T follicular helper cell (primary cell): ENCODE measurements at regions not wholly inside any gene's neighbourhood (a gene's known extent, or its start where the extent isn't known, plus 50 kb on each side); places are given as distances from the start of the nearest gene placed in this dataset.
A peak's percentile ranks its signal among the peaks of the same experiment; 100 is the strongest.

Source experiments
- DNase-seq: peaks from one replicate; pipeline ENCODE4 v3.0.0-alpha.2; 2020; ENCODE audit warnings: low read depth

GRCh38 chr3:150218236-150218635 is 189.9 kb upstream of the TSC22D2 start:
- DNase-seq, result no peak

DNA sequence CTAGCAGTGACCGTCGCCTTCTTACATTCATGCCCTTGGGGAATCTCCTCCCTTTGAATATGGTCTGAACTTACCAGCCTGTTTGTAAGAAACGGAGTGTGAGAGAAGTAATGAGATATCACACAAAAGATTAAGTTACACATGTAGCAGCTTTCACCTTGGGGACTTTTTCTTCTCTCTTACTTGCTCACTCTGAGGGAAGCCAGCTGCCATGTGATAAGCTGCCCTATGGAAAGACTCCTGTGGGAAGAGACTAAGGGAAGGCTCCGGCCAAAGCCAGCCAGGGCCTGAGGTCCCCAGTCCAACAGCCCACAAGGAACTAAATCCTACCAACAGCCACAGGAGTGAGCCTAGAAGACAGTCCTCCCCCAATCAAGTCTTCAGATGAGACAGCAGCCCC is 190.4 kb upstream of the TSC22D2 start:
- no peak for DNase-seq

- DNase-seq, result no peak
These were observed 191.1 kb upstream of the TSC22D2 start for GRCh38 chr3:150216866-150217600.

GRCh38 chr3:150216041-150216811 is 191.9 kb upstream of the TSC22D2 start:
- no peak for DNase-seq

DNA sequence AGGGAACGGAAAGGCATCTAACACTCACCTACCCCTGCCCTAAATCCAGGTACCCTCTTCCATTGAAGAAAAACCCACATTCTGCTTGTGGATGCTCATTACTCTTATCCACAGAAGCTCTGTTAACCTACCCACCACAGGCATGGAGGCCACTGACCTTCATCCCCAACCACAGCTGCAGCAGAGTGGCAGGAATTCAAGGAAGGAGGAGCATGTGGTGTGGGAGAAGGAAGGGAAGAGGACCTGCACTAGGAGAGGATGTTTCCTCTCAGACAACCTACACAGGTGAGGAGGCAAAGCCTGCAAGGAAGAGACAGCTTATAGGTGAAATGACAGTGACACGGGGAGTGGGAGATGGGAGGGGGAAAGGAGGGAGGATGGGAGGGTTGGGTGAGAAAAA is 192.5 kb upstream of the TSC22D2 start:
- DNase-seq, result no peak

DNA sequence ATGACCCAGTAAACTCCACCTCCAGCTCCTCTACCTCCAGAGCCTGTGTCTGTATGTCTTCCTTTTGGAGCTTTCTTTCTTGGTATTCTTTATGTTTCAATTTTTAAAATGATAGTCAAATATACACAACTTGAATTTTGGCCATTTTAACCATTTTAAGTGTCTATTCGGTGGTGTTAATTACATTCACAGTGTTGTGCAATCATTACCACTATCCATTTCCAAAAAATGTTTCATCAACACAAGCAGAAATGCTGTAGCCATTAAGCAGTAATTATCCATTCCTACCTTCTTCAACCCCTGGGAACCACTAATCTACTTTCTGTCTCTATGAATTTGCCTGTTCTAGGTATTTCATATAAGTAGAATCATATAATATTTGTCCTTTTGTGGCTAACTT is 194.5 kb upstream of the TSC22D2 start:
- DNase-seq, result no peak

DNA sequence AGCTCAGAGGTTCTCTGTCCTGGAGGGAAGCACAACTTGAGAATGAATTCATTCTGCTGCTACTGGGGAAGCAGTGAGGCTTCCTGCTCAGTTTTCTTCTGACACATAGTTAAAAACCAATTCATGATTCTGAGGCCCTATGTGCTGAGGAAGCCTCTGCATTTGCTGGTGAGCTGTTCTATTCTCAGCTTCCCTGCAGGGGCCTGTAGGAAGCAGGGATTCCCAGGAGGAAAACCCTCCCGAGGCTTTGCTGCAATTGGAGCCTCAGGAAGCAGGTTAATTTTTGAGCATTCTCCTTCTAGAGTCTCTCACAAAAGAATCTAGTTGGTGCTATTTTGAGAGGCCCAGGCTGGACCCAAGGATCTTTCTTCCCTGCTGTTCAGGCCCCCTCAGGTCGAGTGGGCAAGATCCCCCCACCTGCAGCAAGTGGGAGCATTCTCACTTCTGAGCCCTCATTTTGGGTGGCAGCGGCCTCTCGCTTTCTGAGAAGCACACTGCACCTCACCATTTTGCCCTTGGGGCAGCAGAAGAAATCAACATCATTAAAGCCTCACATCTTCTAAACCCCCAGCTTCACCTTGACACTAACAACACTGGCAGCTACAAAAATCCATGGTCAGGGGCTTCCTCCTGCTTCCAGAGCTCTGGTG is 197.5 kb upstream of the TSC22D2 start:
- no peak for DNase-seq

DNA sequence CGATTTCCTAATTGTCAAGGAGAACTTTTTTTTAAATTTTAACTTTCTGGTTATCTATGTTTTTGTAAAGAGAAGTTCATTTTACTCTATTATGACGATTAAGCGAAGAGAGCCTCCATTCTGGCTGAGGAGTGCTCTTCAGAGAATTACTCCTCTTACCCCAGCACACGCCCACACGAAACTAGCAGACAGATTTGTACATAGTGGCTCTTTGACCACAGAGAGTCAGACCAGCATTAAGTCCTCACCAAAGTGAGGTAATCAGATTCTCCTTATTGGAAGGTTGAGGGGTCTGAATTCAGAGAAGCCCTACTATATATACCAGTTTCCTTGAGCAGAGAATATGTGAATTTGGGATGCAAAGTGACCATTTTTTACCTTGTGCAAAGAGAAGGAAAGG is 204.8 kb upstream of the TSC22D2 start:
- no peak for DNase-seq

DNA sequence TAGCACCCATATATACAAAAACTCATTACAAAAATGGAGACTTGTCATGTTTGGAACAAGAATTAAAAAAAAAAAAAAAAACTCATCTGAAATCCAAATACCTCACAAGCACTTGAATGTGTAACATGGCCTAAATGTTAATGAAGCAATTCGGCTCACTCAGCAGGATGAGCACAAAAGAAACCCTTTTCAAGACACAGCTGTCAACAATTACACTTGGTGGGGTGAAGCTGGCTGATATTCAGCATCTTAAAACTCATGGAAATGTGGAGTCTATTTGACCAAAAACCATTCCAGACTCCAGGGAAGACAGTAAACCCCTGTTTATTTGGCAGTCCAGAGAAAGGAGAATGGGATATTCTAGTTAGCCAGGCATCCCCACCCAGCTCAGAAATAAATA is 205.4 kb upstream of the TSC22D2 start:
- DNase-seq, result no peak

- no peak for DNase-seq
These were observed 213.1 kb upstream of the TSC22D2 start for GRCh38 chr3:150194957-150195356.

- no peak for DNase-seq
These were observed 213.6 kb upstream of the TSC22D2 start for GRCh38 chr3:150194513-150194912.

DNA sequence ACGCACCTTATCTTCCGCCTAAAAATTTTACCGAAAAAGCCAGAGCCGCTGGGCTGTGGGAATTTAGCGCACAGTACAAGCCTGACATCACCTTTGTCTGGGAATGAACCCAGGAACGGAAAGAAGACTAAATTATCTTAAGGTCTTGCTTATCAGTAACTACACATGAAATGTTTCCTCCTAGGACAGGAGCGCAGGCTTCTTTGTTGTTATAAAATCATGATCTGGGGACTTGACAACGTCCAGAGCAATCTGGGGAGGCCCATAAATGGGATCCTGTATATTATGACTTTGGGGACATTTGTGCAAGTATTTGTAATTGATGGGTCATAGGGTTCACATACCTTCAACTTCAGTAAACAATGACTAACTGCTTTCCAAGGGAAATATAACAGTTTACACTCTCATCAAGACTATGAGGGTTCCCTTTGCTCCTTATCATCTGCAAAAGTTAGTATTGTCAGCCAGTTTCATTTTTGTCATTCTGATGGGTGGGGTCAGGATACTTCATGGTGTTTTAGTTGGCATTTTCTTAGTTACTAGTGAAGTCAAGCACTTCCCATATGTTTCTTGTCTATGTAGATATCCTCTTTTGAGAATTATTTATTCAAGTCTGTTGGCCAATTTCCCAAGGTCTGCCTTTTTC is 213.9 kb upstream of the PFN2 start:
- DNase-seq, result no peak

DNA sequence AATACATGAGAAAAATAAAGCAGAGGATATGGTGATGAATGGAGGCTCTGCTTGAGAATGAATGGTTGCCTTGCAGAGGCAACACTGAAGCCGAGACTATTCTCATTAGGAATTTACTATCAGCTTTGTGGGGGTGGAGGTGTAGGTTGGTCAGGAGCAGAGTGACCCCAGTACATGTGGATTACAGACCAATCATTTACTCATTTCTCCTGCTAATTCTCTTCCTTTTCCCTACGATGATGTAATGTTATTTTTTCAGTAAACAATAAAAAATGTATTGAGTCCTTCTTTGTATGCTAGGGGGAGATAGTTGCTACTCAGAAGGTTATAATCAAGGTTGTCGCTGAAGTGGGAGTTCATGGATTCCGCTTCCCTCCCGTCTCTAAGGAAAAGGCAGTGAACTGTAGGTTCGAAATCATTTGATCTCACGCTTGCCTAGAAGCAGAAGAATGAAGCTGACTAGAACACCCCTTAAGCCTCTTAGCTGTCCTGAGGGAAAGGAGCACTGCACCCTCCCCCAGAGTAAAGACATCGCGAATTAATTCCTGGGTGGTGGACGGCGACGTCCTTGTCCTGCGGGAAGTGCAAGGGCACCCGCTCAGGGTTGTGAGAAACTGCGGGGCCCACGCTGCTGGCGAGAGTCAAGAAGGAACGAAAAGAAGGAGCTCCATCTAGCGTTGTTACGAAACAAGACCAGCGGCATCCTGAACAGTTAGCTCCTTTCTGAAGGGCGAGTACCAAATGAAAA is 213.2 kb upstream of the PFN2 start:
- DNase-seq, result peak; percentile 9

DNA sequence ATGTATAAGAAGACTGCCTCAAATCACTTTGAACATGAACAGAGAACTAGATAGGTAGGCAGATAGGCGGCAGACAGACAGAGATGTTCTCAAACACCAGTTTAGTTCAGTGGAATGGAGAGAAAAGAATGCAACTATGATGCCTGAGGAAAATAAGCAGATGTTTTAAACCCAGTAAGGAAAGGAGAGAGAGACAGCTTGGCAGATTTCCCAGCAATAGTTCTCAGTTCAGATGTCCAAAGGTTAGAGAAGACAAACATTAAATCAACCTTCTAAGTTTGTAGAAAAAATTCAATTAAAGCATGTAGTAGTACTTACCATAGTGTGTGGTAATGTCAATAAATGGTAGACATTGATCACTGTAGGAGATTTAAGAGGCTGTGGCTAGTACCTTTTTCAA is 209.6 kb upstream of the PFN2 start:
- DNase-seq, result no peak

- no peak for DNase-seq
These were observed 208.6 kb upstream of the PFN2 start for GRCh38 chr3:150179330-150179729.

DNA sequence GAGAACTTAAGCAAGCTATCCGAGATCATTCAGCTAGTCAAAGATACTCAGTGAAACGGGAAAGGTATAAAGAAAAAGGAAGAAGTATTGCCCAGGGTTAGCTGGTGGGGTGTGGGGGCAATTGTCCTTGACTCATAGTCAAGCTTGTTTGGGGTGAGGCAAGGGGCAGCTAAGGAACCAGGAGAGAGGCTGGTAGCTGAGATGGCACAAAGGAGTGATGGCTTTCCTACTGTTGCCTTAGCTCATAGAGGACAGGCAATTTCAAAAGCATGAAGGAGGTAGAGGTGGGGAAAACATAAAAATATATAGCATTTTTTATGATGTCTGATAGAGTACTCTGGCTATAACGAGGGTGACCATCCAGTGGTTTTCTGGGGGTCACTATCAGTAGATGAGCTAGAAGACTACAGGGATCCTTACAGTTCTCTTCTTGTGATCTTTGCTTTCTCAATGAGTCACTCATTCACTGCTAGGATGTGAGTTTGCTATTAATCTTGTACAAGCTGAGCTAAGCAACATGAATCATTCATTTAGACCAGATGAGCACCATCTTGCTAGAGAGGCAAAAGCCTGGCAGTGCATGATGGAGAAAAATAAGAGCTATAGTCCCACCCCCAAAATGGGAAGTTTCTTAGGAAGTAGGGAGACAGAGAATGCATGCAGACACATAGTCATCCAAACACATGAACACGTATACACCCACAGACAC is 207.1 kb upstream of the PFN2 start:
- no peak for DNase-seq

- no peak for DNase-seq
These were observed 203.5 kb upstream of the PFN2 start for GRCh38 chr3:150174179-150174578.

- no peak for DNase-seq
These were observed 201.7 kb upstream of the PFN2 start for GRCh38 chr3:150172356-150172755.

GRCh38 chr3:150170852-150171520 is 200.3 kb upstream of the PFN2 start:
- DNase-seq, result no peak

GRCh38 chr3:150169330-150169940 is 198.7 kb upstream of the PFN2 start:
- no peak for DNase-seq
